K562 (cell line): ENCODE measurements at regions not wholly inside any gene's neighbourhood (a gene's known extent, or its start where the extent isn't known, plus 50 kb on each side); places are given as distances from the start of the nearest gene placed in this dataset.

Experiments used
- KDM4B ChIP-seq, 2 experiments: fragments of 450-650 bp in 1 of 2; sonication (generic) in 1 of 2; IDR thresholded peaks; 2 replicates each; pipeline ENCODE4 v1.6.1; 2016 to 2017; ENCODE audit warnings: borderline replicate concordance in 2 of 2, antibody characterized with exemption in 1 of 2, low read depth in 1 of 2, mild to moderate bottlenecking in 1 of 2
- TF ChIP-seq, protein P1 (sequence below): fragments of 250-450 bp; sonication (Bioruptor Pico); IDR thresholded peaks from 2 replicates; pipeline ENCODE4 v1.5.0; 2022; ENCODE audit warnings: mild to moderate bottlenecking
- TF ChIP-seq, protein P2 (sequence below): fragments of 450-650 bp; IDR thresholded peaks from 2 replicates; pipeline ENCODE4 v1.6.1; 2016; ENCODE audit warnings: low read depth

DNA sequence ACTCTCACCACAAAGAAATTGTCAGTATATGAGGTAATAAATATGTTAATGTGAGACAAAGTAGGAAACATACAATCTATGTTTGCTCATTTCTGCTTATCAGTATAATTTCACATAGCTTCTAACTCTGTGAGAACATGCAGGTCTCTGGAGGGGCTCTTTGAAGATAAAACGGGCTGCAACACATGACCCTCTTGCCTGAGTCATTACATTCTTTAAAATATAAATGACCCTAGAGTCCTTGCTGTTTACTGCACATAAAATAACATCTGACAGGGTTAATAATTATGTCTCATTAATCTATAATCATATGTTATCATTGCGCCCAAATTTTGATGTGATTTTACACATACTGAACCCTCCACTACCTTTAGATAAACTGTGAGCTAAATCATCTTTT, 681.5 kb downstream of the ARAP2 start:
- TF ChIP-seq, protein P1, sequence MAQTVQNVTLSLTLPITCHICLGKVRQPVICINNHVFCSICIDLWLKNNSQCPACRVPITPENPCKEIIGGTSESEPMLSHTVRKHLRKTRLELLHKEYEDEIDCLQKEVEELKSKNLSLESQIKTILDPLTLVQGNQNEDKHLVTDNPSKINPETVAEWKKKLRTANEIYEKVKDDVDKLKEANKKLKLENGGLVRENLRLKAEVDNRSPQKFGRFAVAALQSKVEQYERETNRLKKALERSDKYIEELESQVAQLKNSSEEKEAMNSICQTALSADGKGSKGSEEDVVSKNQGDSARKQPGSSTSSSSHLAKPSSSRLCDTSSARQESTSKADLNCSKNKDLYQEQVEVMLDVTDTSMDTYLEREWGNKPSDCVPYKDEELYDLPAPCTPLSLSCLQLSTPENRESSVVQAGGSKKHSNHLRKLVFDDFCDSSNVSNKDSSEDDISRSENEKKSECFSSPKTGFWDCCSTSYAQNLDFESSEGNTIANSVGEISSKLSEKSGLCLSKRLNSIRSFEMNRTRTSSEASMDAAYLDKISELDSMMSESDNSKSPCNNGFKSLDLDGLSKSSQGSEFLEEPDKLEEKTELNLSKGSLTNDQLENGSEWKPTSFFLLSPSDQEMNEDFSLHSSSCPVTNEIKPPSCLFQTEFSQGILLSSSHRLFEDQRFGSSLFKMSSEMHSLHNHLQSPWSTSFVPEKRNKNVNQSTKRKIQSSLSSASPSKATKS (CRISPR knock-in tag), result no peak
- TF ChIP-seq KDM4B (IDR thresholded peaks at IDR 0.05; ENCODE audit: borderline replicate concordance in 2 of 2, low read depth in 1 of 2), result no peak
- TF ChIP-seq, protein P2, sequence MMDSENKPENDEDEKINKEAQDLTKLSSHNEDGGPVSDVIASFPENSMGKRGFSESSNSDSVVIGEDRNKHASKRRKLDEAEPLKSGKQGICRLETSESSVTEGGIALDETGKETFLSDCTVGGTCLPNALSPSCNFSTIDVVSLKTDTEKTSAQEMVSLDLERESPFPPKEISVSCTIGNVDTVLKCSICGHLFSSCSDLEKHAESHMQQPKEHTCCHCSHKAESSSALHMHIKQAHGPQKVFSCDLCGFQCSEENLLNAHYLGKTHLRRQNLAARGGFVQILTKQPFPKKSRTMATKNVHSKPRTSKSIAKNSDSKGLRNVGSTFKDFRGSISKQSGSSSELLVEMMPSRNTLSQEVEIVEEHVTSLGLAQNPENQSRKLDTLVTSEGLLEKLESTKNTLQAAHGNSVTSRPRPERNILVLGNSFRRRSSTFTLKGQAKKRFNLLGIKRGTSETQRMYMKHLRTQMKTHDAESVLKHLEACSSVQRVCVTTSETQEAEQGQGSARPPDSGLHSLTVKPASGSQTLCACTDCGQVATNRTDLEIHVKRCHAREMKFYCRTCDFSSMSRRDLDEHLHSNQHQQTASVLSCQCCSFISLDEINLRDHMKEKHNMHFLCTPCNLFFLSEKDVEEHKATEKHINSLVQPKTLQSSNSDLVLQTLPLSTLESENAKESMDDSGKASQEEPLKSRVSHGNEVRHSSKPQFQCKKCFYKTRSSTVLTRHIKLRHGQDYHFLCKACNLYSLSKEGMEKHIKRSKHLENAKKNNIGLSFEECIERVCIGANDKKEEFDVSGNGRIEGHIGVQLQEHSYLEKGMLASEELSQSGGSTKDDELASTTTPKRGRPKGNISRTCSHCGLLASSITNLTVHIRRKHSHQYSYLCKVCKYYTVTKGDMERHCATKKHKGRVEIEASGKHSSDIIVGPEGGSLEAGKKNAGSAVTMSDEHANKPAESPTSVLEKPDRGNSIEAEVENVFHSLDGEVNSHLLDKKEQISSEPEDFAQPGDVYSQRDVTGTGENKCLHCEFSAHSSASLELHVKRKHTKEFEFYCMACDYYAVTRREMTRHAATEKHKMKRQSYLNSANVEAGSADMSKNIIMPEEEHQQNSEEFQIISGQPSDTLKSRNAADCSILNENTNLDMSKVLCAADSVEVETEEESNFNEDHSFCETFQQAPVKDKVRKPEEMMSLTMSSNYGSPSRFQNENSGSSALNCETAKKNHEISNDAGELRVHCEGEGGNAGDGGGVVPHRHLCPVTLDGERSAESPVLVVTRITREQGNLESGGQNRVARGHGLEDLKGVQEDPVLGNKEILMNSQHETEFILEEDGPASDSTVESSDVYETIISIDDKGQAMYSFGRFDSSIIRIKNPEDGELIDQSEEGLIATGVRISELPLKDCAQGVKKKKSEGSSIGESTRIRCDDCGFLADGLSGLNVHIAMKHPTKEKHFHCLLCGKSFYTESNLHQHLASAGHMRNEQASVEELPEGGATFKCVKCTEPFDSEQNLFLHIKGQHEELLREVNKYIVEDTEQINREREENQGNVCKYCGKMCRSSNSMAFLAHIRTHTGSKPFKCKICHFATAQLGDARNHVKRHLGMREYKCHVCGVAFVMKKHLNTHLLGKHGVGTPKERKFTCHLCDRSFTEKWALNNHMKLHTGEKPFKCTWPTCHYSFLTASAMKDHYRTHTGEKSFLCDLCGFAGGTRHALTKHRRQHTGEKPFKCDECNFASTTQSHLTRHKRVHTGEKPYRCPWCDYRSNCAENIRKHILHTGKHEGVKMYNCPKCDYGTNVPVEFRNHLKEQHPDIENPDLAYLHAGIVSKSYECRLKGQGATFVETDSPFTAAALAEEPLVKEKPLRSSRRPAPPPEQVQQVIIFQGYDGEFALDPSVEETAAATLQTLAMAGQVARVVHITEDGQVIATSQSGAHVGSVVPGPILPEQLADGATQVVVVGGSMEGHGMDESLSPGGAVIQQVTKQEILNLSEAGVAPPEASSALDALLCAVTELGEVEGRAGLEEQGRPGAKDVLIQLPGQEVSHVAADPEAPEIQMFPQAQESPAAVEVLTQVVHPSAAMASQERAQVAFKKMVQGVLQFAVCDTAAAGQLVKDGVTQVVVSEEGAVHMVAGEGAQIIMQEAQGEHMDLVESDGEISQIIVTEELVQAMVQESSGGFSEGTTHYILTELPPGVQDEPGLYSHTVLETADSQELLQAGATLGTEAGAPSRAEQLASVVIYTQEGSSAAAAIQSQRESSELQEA, result no peak
